ENCODE measurements at regions not wholly inside any gene's neighbourhood (a gene's known extent, or its start where the extent isn't known, plus 50 kb on each side); places are given as distances from the start of the nearest gene placed in this dataset.

- no peak for FAIRE-seq
Measured at GRCh38 chr21:35414507-35415139, 365.5 kb upstream of the RUNX1 start.

GRCh38 chr21:35414056-35414455 is 365.0 kb upstream of the RUNX1 start:
- FAIRE-seq, result no peak

GRCh38 chr21:35412231-35412630 is 363.1 kb upstream of the RUNX1 start:
- no peak for FAIRE-seq

GRCh38 chr21:35411434-35411833 is 362.3 kb upstream of the RUNX1 start:
- FAIRE-seq, result no peak

GRCh38 chr21:35410656-35411055 is 361.6 kb upstream of the RUNX1 start:
- peak; percentile 82 for FAIRE-seq

- FAIRE-seq, result no peak
Measured at GRCh38 chr21:35410123-35410522, 361.0 kb upstream of the RUNX1 start.

GRCh38 chr21:35408401-35408800 is 359.3 kb upstream of the RUNX1 start:
- FAIRE-seq, result no peak

GRCh38 chr21:35406635-35407034 is 357.5 kb upstream of the RUNX1 start:
- FAIRE-seq, result no peak

- FAIRE-seq, result no peak
Measured at GRCh38 chr21:35405981-35406380, 356.9 kb upstream of the RUNX1 start.

- no peak for FAIRE-seq
Measured at GRCh38 chr21:35404247-35404646, 355.1 kb upstream of the RUNX1 start.

- FAIRE-seq, result no peak
Measured at GRCh38 chr21:35402061-35402460, 353.0 kb upstream of the RUNX1 start.

GRCh38 chr21:35401476-35401875 is 352.4 kb upstream of the RUNX1 start:
- FAIRE-seq, result no peak

GRCh38 chr21:35400233-35400939 is 351.3 kb upstream of the RUNX1 start:
- FAIRE-seq, result no peak

GRCh38 chr21:35399706-35400105 is 350.6 kb upstream of the RUNX1 start:
- FAIRE-seq, result no peak

- FAIRE-seq, result no peak
Measured at GRCh38 chr21:35399002-35399530, 350.0 kb upstream of the RUNX1 start.

- FAIRE-seq, result no peak
Measured at GRCh38 chr21:35398346-35398982, 349.4 kb upstream of the RUNX1 start.

- FAIRE-seq, result no peak
Measured at GRCh38 chr21:35397781-35398180, 348.7 kb upstream of the RUNX1 start.

GRCh38 chr21:35396655-35397054 is 347.6 kb upstream of the RUNX1 start:
- FAIRE-seq, result no peak

GRCh38 chr21:35395728-35396127 is 346.6 kb upstream of the RUNX1 start:
- FAIRE-seq, result no peak

GRCh38 chr21:35394634-35395369 is 345.7 kb upstream of the RUNX1 start:
- no peak for FAIRE-seq

GRCh38 chr21:35394049-35394448 is 344.9 kb upstream of the RUNX1 start:
- FAIRE-seq, result no peak

- FAIRE-seq, result no peak
Measured at GRCh38 chr21:35390013-35390776, 341.1 kb upstream of the RUNX1 start.
